ENCODE measurements at regions not wholly inside any gene's neighbourhood (a gene's known extent, or its start where the extent isn't known, plus 50 kb on each side); places are given as distances from the start of the nearest gene placed in this dataset.

DNA sequence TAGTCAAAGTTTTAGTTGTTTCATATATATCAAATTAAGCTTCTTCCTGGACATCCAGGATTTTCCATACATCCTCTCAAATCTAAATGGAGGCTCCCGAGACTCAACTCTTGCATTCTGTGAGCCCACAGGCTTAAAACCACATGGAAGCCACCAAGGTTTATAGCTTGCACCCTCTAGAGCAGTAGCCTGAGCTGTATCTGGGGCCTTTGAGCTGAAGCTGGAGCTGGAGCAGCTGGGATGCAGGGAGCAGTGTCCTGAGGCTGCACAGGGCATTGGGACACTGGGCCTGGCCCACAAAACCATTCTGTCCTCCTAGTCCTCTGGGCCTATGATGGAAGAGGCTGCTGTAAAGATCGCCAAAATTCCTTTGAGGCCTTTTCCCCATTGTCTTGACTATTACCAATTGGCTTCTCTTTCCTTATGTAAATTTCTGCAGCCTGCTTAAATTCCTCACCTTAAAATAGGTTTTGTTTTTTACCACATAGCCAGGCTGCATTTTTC, 151.0 kb downstream of the COX7C start:
- DNase-seq: no peak

DNA sequence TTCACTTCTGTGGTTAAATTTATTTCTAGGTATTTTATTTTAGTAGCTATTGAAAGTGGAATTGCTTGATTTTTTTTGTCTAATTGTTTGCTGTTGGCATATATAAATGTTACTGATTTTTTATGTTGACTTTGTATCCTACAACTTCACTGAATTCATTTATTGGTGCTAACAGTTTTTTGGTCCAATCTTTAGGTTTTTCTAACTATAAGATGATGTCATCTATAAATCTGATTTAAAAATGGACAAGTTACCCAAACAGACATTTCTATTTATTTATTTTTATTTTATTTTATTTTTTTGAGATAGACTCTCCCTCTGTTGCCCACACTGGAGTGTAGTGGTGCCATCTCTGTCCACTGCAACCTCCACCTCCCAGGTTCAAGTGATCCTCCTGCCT, 162.3 kb downstream of the COX7C start:
- DNase-seq: no peak

DNA sequence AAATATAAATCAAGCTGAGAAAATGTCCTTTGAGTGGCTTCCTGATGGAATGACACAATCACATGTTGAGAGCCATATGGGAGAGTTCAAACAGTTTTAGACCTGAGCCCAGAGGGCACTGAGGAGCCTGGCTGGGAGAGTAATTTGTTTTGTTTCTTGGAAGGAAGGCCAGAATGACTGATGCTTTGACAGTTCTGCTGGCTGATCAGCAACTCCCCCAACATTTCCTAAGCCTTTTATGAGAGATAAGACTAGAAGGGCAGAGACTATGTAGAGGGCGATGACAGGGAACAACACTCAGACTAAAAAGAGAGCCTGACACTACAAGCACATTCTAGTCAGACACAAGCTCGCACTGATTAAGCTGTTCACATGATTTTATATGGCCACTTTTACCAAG, 169.2 kb downstream of the COX7C start:
- DNase-seq: no peak

DNA sequence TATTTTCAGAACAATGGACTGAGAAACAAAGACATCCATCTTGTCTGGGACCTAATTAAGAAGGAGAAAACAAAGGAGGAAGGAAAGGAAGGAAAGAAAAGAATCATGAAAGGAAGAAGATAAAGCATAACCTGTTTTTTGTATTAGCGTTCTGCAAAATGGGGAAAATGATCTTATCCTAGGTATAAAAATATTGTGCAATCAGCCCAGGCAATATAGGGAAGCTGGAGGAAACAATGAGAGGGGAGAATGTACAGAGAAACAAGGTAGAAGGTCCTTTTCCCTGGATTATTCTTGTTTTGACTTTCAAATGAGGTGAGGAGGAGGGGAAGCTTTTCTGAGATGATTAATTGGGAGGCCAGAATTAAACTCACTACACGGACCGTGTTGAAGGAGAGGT, 177.9 kb downstream of the COX7C start:
- no peak for DNase-seq

- no peak for DNase-seq
Measured at GRCh38 chr5:86797677-86798076, 179.9 kb downstream of the COX7C start.

- DNase-seq: no peak
Measured at GRCh38 chr5:86806206-86806605, 188.5 kb downstream of the COX7C start.

DNA sequence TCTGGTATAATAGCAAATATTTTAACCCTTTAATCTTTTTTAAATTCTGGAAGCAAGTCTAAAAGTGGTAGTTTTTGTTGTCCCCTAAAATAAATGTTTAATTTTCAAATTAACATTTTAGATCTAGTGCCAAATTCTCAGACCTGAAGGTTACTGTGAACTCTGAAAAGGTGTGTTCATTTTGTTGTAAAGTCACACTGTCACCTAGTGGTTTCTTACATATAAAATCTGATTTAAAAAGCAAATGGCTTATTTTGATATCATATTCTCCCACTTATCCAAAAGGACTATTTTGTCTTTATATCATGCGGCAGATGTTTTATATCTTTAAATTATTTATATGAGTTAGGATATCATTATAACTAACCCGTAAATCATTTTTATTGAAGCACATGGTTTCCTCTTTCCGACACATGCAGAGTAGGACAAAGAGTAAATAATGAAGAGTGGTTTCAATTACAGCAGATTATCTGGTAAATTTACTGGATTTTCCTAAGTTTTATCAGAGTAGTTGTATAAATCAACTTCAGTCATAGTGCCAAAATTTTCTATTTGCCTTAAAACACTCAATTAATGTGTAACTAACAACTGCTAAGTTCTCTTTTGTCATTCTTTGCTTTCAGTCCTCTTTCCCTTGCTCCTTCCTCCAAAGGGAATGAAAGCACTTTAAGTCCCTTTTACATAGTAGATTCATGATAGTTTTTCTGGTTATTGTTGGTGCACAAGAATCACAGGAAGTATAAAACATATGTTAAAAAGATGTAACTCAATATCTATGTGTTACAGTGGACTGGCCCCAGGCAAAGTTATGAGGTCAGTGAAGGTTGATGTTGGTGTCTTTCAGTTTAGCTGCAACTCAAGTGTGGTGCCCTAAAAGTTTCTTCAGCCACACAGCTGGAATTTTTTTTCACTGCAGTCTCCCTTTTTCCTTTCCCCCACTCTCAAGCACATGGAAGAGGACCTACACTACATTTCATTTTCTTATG, 189.6 kb downstream of the COX7C start:
- DNase-seq: no peak

- DNase-seq: no peak
Measured at GRCh38 chr5:86814315-86814714, 196.6 kb downstream of the COX7C start.

DNA sequence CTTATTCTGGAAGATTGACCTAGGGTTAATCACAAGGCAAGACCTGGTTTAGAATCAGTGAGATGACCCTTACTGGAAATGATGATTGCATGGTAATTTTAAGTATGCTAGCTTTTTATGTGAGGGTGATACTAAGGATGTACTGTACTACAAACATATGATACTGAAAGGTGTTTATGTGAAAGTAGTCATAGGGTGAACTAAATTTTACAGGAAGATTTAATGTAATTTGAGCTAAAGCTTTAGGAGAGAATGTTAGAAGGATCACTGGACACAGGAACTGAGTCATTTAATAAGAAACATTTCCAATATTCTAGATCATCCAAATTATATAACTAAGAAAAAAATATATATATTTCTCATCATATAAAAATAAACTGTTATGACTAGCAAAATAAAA, 197.2 kb downstream of the COX7C start:
- DNase-seq: no peak

DNA sequence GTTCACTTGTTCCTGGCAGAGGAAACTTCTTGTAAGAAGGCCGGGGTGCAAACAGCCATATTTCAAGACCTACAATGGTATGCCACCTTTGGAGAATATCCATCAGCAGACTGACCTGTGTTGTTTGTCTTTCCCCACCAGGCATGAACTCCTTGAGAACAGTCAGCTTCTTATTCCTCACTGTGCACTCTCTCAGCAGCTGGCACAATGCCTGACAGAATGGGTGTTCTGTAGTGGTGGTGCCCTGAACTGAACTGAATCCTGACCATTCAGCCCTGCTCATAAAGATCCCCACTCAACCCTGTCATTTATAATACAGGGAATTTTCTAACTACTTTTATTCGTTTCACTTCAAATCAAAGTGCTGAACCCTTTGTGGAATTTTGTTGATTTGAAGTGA, 206.9 kb downstream of the COX7C start:
- peak in 5 of 56 donors; percentile 0 to 10 (median 1) for DNase-seq

GRCh38 chr5:86831128-86831527, 213.4 kb downstream of the COX7C start:
- no peak for DNase-seq

DNA sequence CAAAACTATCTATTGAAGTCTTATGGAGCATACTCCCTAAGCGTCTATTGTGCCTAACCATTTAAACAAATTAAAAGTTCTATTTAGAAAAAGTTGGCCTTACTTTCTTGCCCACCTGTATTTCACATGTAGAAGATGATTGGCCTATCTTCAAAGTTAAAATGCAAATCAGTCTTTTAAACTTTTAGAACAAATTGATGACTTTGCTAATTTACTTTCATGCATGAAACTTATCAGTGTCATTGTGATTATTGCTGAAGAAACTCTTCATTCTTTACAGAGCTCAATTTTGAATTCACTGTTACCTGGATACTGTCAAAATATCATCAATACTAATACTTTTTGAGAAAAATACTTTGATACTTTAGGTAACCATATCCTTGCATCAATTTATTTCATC, 216.1 kb downstream of the COX7C start:
- DNase-seq: no peak

GRCh38 chr5:86837610-86838009, 219.9 kb downstream of the COX7C start:
- DNase-seq: no peak

DNA sequence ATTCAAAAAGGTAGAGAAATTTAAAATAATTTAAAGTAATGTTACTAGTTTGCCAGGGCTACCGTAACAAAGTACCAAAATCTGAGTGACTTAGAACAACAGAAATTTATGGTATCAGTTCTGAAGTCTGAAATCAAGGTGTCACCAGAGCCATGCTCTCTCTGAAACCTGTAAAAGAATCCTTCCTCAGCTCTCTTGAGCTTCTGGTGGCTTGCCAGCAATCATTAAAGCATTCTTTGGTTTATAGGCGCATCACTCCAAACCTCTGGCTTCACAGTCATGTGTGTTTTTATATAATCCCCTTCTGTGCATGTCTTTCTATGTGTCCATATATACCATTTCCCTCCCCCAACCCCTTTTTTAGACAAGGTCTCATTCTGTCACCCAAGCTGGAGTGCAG, 220.3 kb downstream of the COX7C start:
- DNase-seq: no peak

- DNase-seq: no peak
Measured at GRCh38 chr5:86841000-86841644, 223.4 kb downstream of the COX7C start.

DNA sequence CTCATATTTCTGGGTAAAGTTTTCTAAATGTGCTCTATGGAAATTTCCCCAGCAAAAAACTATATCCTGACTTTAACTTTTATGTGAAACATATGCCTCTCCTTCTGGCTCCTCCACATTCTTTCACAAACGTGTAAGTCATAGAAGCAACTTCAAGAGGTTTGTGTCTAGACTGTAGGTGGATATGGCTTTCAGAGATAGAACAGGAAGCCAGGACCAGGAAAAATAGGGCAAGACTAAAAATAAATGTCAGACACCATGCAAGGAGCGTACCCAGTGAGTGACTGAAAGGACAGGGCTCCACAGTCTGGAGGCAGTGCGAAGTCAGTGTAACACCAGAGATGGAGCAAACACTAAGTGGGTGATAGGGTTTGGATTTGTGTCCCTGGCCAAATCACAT, 240.7 kb downstream of the COX7C start:
- DNase-seq: no peak

DNA sequence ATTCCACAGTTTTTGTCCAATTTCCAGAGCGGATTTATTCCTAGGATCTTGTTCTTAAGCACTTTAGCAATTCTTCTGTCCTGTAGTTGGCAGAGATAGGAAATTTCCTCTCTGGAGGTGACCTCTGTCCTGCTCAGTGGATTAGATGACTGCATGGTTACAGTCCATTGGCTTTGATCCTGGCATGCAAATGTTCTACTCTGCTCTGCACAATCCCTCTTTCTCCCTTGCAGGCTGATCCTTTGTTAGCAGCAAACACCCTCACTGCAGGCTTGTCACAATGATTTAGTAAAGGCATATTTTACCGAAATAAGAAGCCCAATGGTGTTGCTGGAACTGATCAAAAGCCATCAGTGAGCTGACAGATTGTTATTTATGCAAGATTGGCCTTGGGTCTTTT, 243.8 kb downstream of the COX7C start:
- DNase-seq: peak in 19 of 56 donors; percentile 1 to 63 (median 26)

GRCh38 chr5:86862093-86862492, 244.4 kb downstream of the COX7C start:
- DNase-seq: no peak

- no peak for DNase-seq
Measured at GRCh38 chr5:86864051-86864450, 246.3 kb downstream of the COX7C start.

- no peak for DNase-seq
Measured at GRCh38 chr5:86865256-86865785, 247.6 kb downstream of the COX7C start.

- DNase-seq: peak in 35 of 56 donors; percentile 2 to 66 (median 21)
Measured at GRCh38 chr5:86866036-86866435, 248.3 kb downstream of the COX7C start.

DNA sequence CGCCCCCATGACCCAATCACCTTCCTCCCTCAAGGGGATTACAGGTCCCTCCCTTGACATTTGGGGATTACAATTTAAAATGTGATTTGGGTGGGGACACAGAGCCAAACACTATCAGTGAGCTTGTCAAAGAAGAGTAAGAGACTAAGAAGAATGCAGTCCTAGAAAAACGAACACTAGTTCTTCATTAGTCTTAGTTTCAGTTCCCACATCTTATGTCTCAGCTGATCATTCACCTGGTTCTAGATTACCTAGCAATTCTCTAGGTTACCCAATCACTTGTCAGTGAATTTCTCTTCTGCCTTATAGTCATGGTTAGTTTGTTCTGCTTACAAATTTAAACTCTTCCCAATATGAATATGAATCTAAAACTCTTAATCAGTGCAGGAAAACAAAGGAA, 251.5 kb downstream of the COX7C start:
- DNase-seq: no peak
